HL-60/S4 treated with phorbol 12-myristate 13-acetate at 8.2 ng/mL for 4 days and 3 days (cell line): ENCODE measurements at regions not wholly inside any gene's neighbourhood (a gene's known extent, or its start where the extent isn't known, plus 50 kb on each side); places are given as distances from the start of the nearest gene placed in this dataset.
"Not testable (repeated sequence)": the region's sequence is repeated elsewhere in the genome, so short reads cannot be mapped to it uniquely, and the experiment has no call there.

Experiments
- in situ Hi-C: fragments of 300-500 bp; cut with MboI; formaldehyde crosslinking; loops from 2 replicates; pipeline ENCODE4 v1.15.0; 2022; ENCODE audit warnings: low sequenced_read_pairs

DNA sequence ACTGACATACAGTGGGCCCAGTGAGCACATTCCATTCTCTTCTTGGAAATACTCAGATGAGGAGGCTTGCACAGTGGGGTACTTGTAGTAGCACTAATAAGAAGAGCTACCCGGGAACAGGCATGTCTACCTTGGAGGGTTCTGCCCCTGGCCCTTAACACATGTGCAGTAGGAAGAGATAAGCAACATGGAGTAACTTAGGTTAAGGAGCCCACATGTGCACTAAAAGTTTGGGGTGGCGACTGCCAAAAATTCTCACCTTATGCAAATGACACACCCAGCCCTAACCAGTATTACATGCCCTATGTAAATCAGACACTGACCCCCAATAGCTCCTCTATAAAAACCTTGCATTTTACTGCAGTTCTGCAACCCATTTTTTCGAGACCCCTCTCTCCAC is 1313.3 kb downstream of the KCNT2 start:
- in situ Hi-C loops, result no loop called here

DNA sequence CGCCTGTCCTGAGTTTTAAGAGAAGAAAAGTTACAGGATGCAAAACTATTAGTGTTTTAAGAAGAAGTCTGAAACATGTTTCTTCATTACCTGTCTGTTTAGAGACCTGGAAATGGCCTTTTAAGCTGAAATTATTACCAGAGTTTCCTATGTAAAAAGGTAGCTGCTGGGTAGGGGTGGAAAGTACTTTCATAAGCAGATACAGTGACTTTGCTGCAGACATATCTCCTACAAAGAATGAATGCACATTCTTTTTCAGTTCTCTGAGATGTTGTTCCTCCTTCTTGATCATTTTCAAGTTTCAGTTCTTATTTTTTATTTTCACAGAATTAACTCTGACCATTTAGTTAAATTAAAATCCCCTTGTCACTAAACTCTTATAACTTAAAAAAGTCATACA is 1329.6 kb downstream of the KCNT2 start:
- in situ Hi-C loops, result no loop called here

DNA sequence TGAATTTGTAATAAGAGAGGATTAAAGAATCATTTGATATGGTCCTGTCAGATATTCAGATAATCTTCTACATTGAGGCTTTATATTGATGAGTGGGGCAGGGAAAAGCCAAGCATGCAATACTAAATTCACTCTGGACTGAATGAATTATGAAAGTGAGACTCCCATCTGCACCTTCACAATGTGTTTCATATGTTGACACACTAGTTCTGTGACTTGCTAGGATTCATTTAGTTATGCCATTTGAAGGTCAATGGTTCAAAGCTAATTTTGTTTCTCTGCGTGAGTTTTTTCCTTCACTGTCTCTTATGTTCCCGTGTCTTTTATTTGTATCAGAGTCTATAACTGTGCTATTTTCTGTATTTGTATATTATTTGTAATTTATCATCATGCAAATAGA is 1332.5 kb downstream of the KCNT2 start:
- in situ Hi-C loops, result no loop called here

DNA sequence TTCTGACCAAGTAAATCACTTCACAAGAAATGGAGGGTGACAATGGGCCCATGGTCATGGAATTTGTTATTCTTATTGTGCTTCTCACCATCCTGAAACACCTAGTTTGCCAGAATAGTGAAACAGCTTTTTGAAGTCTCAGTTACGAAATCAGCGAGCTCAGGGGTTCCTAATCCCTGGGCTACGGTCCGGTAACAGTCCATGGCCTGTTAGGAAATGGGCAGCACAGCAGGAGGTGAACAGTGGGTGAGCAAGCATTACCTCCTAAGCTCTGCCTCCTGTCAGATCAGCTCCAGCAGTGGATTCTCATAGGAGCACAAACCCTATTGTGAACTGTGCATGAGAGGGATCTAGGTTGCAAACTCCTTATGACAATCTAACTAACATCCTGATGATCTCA is 1356.3 kb downstream of the KCNT2 start:
- in situ Hi-C loops, result no loop called here

DNA sequence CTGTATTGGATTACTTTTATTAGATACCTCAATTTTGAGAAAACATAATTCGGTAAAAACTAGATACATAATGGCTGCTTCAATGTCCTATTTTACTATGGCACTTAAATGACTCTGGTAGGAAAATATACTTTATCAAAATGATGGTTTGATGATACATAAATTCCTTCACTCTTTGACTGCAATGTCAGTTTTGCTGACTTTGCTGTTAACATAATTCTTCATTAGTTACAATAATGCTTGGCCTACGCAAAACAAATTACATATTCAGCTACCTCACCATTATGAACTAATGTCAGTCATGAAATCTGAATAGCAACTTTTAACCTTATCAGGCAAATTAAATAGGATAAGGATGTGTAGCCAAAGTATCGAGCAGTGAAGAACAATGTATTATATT is 1364.7 kb downstream of the KCNT2 start:
- in situ Hi-C loops, result no loop called here

DNA sequence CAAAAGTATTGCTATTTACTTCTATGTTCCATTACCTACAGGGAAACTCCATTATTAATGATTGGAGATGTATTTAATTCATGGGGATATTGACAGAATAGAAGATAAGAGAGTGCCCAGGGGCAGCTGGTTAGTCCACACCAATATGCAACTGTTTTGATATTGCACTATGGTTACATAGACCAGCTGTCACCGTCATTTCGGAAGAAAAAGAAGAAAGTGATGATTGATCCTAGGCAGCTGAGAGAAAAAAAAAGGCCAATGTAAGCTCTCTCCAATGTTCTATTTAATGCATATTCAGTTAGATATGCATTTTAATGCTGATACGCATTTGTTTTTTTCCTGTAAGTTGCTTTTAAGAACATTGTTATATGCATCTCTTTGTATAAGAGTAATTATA is 1367.2 kb downstream of the KCNT2 start:
- in situ Hi-C loops, result no loop called here

DNA sequence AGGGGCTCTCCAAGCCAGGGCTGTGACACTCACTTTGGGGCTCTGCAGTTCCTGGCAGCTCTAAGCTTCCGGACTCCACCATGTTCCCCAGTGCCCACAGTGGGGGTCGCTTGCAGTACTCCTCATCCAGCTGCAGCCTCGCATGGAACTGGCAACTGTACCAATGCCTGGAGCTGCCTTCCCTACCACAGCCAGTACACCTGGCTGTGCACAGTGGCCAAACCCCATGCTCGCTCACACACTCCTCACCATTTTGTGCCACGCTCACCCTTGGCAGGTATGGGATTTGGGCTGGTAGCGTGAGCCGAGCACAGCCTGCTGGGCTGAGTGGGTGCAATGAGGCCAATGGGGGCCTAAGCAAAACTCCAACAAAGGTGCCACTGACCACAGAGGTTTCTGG is 1369.9 kb downstream of the KCNT2 start:
- in situ Hi-C loops, result no loop called here

DNA sequence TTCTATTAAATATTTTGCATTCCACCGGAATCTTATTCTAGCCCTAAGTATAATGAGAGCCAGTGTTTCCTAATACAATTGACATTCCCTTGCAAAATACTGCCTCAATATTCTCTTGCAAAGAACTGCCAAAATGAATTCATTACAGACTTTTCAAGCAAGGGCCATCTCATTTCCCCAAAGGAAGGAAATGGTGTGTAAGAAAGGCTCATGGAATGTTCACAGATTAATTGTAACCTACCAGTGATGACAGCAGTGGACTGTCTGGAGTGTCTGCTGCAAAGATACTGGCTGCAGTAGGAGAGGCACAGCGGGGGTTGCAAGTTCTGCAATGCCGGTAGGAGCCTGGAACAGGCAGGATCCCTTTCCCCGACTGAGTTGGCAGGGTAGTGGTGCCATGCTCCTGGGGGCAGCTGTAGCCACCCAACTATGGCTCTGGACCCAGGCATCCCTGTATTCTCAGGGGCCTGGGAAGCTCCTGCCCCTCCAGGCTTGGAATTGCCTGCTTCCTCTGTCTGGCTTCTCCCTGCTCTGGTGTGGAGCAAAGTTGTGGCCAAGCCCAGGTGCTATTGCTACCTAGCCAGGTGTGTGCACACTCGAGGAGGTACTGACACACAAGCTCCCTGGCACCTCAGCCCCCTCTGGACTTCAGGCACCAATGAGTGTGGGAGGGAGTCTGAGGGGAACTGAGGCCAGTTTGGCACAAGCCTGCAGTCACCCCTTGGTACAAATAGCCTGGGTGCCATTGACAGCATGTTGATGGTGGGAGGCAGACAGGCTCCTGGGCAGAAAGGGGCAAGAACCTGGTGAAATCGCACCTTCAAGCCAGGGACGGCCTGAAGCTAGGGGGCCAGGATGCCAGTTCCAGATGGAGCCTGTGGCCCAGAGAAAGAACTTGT is 1371.0 kb downstream of the KCNT2 start:
- in situ Hi-C loops, result no loop called here

DNA sequence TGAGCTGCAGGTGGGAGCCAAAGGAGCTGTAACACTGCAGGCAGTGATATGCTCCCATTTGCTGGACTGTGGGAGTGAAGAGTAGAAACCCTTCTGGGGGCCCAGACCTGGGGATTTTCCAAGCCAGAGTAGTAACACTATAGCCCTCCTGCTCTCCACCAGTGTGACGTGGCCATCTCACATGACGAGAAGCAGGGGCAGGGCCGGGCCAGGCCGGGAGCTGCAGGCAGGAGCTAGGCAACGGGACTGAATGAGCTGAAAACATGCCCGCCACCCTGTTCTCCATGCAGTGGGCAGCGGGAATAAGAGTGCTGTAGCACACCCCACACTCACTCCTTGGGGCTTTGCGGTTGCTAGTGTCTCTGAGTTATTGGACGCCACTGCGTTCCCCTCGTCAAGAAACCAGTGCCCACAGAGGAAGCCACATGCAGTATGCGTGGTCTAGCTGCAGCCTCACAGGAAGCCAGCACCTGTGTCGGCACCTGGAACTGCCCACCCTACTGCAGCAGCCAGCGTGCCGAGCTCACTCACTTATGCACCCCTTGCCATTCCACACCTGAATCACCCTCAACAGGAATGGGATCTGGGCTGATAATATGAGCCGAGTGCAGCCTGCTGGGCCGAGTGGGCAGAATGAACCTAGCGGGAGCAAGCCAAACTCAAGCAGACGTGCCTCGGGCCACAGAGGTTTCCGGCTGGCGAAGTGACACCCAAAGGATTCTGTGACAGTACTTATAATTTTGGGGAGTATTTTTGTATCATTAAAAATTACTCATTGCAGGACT is 1389.6 kb downstream of the KCNT2 start:
- in situ Hi-C loops, result no loop called here

DNA sequence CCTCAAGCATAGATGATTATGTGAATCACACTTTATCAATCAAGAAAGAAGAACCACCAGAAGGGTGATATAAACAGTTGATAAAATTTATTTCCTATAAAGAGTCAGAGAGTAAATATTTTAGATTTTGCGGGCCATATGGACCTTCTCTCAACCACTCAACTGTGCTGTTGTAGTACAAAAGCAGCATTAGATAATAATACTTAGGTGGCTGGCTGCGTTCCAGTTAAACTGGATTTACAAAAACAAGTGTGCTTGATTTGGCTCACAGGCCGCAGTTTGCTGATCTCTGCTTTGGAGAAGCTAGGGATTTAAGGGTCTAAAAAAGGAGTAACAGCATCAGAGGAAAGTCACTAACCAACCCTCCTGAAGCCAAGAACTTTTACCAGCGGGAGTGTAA is 1406.0 kb downstream of the KCNT2 start:
- in situ Hi-C loops, result no loop called here

DNA sequence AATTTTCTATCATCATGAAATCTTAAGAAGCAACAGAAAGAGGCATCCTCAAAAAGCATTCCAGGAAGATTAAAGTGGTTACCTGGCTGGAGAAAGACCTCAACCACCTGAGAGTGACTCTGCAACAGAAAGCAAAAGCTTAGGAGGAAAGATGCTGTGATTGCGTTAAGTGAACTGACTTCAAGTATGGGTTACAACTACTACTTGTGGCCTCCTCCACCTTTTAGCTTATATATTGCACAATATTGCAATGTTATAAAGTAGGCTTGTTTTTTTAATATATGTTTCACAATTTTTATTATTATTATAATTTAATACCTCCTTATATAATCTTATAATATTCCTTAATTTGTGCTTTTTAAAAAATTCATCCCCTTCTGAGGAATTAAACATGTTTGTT is 1407.5 kb downstream of the KCNT2 start:
- in situ Hi-C loops, result no loop called here

DNA sequence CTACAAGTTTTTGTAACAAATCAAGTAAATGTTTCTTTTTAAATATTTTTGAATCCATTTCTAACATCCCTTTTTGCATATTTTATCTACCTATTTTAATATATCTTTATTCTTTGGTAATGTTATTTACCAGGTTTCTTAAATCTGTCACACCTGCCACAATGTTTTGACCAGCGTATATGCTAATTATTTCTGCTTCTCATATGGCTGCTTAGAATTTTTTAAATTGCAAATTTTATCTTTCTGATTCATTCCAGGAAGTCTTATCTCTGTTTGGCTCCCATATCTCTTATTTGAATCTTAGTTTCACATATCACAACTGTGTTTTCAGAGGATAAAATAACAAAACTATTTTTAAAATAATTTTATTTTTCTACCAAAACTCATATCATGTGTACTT is 1411.1 kb downstream of the KCNT2 start:
- in situ Hi-C loops, result no loop called here

DNA sequence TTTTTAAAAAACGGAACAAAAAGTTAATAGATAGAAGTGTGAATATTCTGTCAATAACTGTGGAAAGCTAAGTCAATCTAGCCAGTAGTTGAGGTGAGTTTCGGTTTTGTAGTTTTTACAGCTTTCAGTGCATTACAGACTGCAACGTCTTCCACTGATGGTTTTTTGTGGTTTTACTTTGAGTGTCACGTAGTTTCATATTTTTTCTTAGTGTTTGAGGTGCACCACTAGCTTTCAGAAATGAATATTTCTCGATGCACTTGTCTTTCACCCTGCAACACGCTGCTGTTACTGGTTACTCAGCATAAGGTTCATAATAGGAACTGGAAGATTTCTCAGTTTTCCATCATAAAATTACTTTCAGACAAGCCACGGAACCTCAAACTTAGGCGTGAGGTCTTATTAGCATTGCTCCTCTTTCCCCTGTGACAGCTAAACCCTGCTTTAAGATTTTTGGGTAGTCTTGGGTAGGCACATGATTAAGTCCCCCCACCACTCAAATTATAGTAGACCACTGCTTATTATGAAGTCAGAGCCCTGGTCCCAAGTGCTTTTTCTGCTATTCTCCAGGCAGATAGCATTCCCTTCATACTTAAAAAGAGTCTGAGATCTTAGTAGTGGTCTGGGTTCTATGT is 1412.7 kb downstream of the KCNT2 start:
- in situ Hi-C loops, result no loop called here

DNA sequence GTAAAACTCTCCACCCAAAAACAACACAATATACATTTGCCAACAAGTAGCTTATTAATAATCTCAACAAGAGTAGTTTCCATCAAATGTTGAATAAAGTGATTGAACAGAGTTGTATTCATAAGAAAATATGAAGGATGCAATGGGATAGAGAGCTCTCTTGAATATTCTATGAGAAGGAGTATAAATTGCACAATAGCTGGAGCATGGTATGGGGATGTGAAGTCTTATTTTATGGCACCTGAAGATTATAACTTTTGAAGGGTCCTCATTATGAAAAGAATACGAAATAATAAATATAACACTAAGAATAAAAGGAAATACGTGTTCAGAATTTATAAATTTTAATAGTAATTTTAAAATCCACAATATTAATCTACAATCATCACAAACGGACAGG is 1415.1 kb downstream of the KCNT2 start:
- in situ Hi-C loops, result no loop called here

DNA sequence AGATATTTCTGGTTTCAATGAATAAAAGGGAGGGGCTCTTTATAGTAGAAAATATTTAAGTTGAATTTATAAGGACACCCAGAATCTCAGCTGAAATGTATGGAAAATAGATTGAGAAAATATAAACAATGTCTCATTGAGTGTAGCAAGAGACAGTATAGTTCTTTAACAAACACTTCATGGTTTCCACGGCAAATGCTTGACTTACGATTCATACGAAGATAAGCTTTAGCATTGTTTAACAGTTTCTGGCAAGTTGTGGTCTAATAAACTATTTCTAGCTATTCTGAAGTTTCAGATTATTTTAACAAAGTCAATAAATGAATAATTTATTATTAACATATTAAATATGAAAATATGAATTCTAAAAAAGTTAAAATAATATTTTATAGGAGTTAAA is 1419.4 kb downstream of the KCNT2 start:
- in situ Hi-C loops, result no loop called here

DNA sequence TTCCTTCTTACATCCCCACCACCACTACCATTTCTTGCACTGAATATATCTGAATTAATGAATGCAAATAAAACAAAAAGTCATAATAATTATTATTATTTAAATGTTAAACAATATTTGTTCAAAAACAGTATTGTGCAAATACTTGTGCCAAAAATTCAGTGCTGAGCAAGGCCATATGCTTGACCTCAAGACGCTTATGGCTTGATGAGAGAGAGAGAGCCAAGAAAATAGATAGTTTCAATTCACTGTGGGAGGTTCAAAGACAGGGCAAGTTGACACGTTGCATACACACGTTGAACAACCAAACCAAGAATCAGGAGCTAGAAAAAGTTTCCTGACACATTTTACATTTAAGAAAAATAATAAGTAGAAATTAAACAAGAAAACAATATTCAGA is 1421.7 kb downstream of the KCNT2 start:
- in situ Hi-C loops, result no loop called here

DNA sequence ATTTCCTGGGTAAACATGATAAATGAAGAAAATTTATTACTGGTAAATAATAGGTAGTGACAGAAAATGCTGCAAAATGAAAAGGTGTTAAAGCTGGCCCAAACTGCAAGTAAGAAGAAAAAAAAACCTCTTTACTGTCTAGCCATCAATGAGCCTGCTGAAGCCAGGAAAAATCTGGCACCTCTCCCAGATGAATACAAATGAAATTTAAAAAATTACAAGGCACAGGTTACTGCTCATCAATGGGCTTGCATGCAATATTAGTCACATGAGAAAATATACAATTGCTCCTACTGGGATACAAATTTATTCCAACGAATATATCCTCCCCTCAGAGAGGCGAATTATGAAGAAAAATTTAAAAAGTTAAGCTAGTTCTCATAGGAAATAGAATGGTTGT is 1422.5 kb downstream of the KCNT2 start:
- in situ Hi-C loops, result no loop called here

DNA sequence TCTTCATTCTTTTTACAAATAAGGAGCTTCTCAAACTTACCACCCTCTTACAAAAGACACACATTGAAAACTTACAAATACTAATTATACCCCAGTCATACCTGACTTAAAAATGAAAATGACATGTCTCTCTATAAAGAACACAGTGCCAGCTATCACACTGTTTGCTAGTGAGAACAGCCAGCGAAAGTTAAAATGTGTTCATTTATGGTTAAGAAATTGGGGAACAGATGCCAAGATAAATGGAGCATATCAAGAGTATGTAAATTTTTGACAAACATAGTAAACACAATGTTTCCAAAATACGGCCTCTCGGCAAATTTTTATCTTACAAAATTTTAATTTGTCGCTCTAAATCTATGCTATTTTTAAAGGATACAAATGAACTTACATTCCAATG is 1422.9 kb downstream of the KCNT2 start:
- in situ Hi-C loops, result no loop called here

DNA sequence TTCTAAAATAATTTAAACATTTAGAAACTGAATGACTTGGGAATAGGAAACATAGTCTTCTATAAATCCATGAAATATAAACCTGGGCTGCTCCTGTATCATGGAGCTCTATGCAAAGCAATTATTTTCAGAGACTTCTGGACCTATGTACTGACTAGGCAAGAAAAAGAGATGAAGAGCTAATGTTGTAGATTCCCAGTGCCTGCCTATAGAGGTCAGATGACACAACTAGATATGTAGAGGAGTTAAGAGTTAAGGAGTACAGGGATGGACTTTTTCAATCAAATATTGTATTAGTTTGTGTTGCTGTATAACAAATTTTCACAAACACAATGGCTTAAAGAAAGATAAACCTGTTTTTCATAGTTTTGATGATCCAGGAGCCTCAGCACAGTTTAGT is 1434.5 kb downstream of the KCNT2 start:
- in situ Hi-C loops, result no loop called here

DNA sequence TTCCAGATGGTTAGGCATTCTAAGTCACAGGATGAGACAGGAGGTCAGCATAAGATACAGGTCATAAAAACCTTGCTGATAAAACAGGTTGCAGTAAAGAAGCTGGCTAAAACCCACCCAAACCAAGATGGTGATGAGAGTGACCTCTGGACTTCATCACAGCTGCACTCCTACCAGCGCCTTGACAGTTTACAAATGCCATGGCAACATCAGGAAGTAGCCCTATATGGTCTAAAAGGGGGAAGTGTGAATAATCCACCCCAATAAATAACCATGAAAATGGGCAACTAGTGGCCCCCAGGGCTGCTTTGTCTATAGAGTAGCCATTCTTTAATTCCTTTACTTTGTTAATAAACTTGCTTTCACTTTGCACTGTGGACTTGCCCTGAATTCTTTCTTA is 1448.4 kb downstream of the KCNT2 start:
- in situ Hi-C loops, result not testable (repeated sequence)

DNA sequence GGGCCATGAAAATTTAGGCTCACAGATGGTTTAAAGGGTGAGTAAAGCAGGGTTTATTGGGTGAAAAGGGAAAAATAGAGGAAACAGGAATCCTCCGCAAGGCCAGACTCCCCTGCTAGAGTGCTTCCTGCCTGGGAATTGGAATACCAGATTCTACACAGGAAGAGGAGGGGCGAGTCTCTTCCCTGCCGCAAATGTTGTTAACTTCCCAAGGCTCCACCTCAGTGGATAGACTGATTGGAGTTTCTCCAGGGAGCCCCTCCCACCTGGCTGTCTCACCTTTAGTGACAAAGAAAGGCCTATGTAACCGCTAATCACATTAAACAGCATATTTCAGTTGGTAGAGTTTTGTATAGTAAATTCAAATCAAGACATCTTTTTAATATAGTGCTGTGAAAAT is 1450.1 kb downstream of the KCNT2 start:
- in situ Hi-C loops, result no loop called here

DNA sequence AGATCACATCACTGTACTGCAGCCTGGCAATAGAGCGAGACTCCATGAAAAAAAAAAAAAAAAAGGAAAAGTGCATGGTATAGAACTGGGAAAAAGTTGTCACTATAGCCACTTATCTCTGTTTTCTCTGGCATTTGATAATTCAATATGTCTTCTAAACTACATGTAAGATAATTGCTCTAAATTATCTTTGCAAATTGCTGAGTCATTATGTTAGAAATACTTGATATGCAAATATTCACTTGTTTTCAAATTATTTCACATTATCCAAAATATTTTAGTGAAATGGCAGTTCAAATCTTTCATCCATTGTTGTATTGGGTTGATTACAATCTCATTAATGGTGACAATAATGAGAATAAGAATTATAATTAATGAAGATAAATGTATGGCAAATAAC is 1455.1 kb downstream of the KCNT2 start:
- in situ Hi-C loops, result no loop called here
